OCI-LY3 (cell line): ENCODE measurements at regions not wholly inside any gene's neighbourhood (a gene's known extent, or its start where the extent isn't known, plus 50 kb on each side); places are given as distances from the start of the nearest gene placed in this dataset.

Experiments used
- H2AFZ ChIP-seq: fragments of 200-600, 300-600 bp; shearing (Covaris generic); 2 replicates; pipeline ENCODE4 v1.6.0; 2014; ENCODE audit warnings: antibody characterized with exemption, low read depth, low read length
- H3K27ac ChIP-seq: fragments of 200-600, 300-600 bp; sonication (generic); 2 replicates; pipeline ENCODE4 v1.5.1; 2014; ENCODE audit warnings: mild to moderate bottlenecking, low read length, moderate library complexity, mixed read lengths
- H3K27me3 ChIP-seq: fragments of 200-600, 300-600 bp; sonication (generic); 2 replicates; pipeline ENCODE4 v1.6.1; 2014; ENCODE audit warnings: low read depth, low read length, mixed read lengths
- H3K36me3 ChIP-seq: fragments of 200-600, 300-600 bp; sonication (generic); replicated peaks from 2 replicates; pipeline ENCODE3; 2014; ENCODE audit warnings: low read depth, low read length, mixed read lengths
- H3K4me1 ChIP-seq: fragments of 300-600, 200-600 bp; sonication (generic); 2 replicates; pipeline ENCODE4 v1.6.1; 2014; ENCODE audit warnings: low read length, mixed read lengths
- H3K4me2 ChIP-seq: fragments of 200-600, 300-600 bp; sonication (generic); 2 replicates; pipeline ENCODE4 v1.6.1; 2014; ENCODE audit warnings: low read length, mixed read lengths
- H3K4me3 ChIP-seq: fragments of 300-600, 200-600 bp; sonication (generic); 2 replicates; pipeline ENCODE4 v1.5.1; 2014; ENCODE audit warnings: antibody characterized with exemption, mild to moderate bottlenecking, low read length, moderate library complexity
- H3K79me2 ChIP-seq: fragments of 300-600, 200-600 bp; shearing (Covaris generic); 2 replicates; pipeline ENCODE4 v1.6.1; 2014; ENCODE audit warnings: mild to moderate bottlenecking, low read length, mixed read lengths
- H3K9ac ChIP-seq: fragments of 300-600, 200-600 bp; shearing (Covaris generic); 2 replicates; pipeline ENCODE4 v1.6.0; 2014; ENCODE audit warnings: mild to moderate bottlenecking, low read length, moderate library complexity
- H3K9me3 ChIP-seq: fragments of 200-600, 300-600 bp; shearing (Covaris generic); 2 replicates; pipeline ENCODE4 v1.6.1; 2014; ENCODE audit warnings: low read length, mixed read lengths; ENCODE audit not compliant: insufficient read depth
- H4K20me1 ChIP-seq: fragments of 200-600, 300-600 bp; sonication (generic); 2 replicates; pipeline ENCODE4 v1.6.1; 2016; ENCODE audit warnings: low read length, mixed read lengths; ENCODE audit not compliant: insufficient read depth
- EZH2phosphoT487 ChIP-seq: fragments of 200-600 bp; shearing (Covaris generic); IDR thresholded peaks from 2 replicates; pipeline ENCODE4 v1.6.1; 2018; ENCODE audit warnings: antibody characterized with exemption, mixed run types, low read depth
- TF ChIP-seq, protein P1 (sequence below): fragments of 200-600, 300-600 bp; sonication (generic); IDR thresholded peaks from 2 replicates; pipeline ENCODE4 v1.5.1; 2014; ENCODE audit warnings: antibody characterized with exemption, low read length, low read depth

- H3K27ac ChIP-seq, result no peak overlapping the region
- H3K4me3 ChIP-seq, result no peak overlapping the region
- no peaks in the 10 kb centered on the region for H3K4me1 ChIP-seq
- no peak overlapping the region for H3K4me2 ChIP-seq
- no peaks in the 10 kb centered on the region for H4K20me1 ChIP-seq
- H3K27me3 ChIP-seq, result 0 out of 2 replicates have a peak, but pooled peaks cover 5% of the 10 kb centered on the region
- H2AFZ ChIP-seq, result no peak overlapping the region
- H3K36me3 ChIP-seq, result no peaks in the 10 kb centered on the region
- no peaks in the 10 kb centered on the region for H3K9me3 ChIP-seq
- H3K9ac ChIP-seq, result no peak overlapping the region
- TF ChIP-seq, protein P1, sequence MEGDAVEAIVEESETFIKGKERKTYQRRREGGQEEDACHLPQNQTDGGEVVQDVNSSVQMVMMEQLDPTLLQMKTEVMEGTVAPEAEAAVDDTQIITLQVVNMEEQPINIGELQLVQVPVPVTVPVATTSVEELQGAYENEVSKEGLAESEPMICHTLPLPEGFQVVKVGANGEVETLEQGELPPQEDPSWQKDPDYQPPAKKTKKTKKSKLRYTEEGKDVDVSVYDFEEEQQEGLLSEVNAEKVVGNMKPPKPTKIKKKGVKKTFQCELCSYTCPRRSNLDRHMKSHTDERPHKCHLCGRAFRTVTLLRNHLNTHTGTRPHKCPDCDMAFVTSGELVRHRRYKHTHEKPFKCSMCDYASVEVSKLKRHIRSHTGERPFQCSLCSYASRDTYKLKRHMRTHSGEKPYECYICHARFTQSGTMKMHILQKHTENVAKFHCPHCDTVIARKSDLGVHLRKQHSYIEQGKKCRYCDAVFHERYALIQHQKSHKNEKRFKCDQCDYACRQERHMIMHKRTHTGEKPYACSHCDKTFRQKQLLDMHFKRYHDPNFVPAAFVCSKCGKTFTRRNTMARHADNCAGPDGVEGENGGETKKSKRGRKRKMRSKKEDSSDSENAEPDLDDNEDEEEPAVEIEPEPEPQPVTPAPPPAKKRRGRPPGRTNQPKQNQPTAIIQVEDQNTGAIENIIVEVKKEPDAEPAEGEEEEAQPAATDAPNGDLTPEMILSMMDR, result no peak
- no peak for TF ChIP-seq EZH2phosphoT487
- H3K79me2 ChIP-seq, result no peaks in the 10 kb centered on the region
Measured at GRCh38 chr10:2962194-2962593, 105.2 kb upstream of the PFKP start.

DNA sequence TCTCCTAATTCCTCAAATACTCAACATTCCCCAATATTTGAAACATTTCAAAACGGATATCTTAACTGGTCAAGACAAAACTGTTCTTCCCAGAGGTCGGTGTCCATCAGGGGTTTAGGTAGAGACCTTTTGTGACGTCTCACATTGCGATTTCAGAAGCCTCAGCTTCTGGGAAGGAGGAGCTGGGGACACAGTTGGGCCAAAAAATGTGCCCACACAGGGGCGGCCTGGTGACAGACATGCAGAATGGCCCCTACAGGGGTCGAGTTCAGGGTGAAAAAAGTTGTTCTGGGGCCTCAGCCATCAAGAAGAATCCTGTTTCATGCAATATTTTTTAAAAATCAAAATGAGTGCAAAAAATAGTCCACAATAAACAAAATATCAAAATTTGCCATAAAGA is 108.7 kb upstream of the PFKP start:
- peaks cover 3% of the 10 kb centered on the region; the same call in 1 of the 2 replicates for H3K9me3 ChIP-seq
- H3K4me3 ChIP-seq, result no peak overlapping the region
- no peak overlapping the region for H3K9ac ChIP-seq
- TF ChIP-seq, protein P1, result no peak
- no peak for TF ChIP-seq EZH2phosphoT487
- no peak overlapping the region for H3K27ac ChIP-seq
- no peak overlapping the region for H3K4me2 ChIP-seq
- H3K79me2 ChIP-seq, result no peaks in the 10 kb centered on the region
- no peaks in the 10 kb centered on the region for H3K36me3 ChIP-seq
- no peaks in the 10 kb centered on the region for H4K20me1 ChIP-seq
- no peaks in the 10 kb centered on the region for H3K4me1 ChIP-seq
- H2AFZ ChIP-seq, result no peak overlapping the region
- H3K27me3 ChIP-seq, result no peaks in the 10 kb centered on the region

GRCh38 chr10:2957785-2958184 is 109.6 kb upstream of the PFKP start:
- no peak for TF ChIP-seq EZH2phosphoT487
- TF ChIP-seq, protein P1, result no peak
- H3K36me3 ChIP-seq, result no peaks in the 10 kb centered on the region
- no peak overlapping the region for H3K4me2 ChIP-seq
- H3K9ac ChIP-seq, result no peak overlapping the region
- H3K27me3 ChIP-seq, result no peaks in the 10 kb centered on the region
- no peak overlapping the region for H3K27ac ChIP-seq
- H4K20me1 ChIP-seq, result no peaks in the 10 kb centered on the region
- no peak overlapping the region for H3K4me3 ChIP-seq
- no peak overlapping the region for H2AFZ ChIP-seq
- H3K4me1 ChIP-seq, result no peaks in the 10 kb centered on the region
- no peaks in the 10 kb centered on the region for H3K79me2 ChIP-seq
- peaks cover 3% of the 10 kb centered on the region; the same call in 1 of the 2 replicates for H3K9me3 ChIP-seq

DNA sequence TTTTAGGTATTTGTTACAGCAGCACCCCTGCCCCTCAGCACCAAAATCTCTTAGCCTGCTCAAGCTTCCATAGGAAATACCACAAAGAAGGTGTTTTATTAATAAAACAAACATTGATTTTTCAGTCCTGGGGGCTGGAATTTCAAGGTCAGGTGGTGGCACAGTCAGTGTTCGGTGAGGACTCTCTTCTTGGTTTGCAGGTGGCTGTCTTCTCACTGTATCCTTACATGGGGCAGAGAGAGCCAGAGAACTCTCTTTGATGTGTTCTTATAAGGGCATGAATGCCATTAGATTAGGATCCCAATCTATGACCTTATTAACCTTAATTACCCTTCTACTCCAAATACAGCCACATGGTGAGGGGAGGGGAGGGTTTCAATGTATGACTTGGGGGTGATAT is 112.3 kb upstream of the PFKP start:
- no peaks in the 10 kb centered on the region for H3K27me3 ChIP-seq
- no peak overlapping the region for H3K27ac ChIP-seq
- no peak overlapping the region for H3K4me3 ChIP-seq
- no peak for TF ChIP-seq EZH2phosphoT487
- TF ChIP-seq, protein P1, result no peak
- H3K4me1 ChIP-seq, result peaks cover 18% of the 10 kb centered on the region
- no peaks in the 10 kb centered on the region for H4K20me1 ChIP-seq
- no peaks in the 10 kb centered on the region for H3K36me3 ChIP-seq
- peaks cover 3% of the 10 kb centered on the region; the same call in 1 of the 2 replicates for H3K9me3 ChIP-seq
- no peak overlapping the region for H3K4me2 ChIP-seq
- no peak overlapping the region for H3K9ac ChIP-seq
- no peaks in the 10 kb centered on the region for H3K79me2 ChIP-seq
- H2AFZ ChIP-seq, result no peak overlapping the region
